NB4 (cell line): ENCODE measurements at regions not wholly inside any gene's neighbourhood (a gene's known extent, or its start where the extent isn't known, plus 50 kb on each side); places are given as distances from the start of the nearest gene placed in this dataset.

ENCODE experiments used
- MYC ChIP-seq: IDR thresholded peaks from 2 replicates; pipeline ENCODE4 v1.6.1; 2011; ENCODE audit warnings: low read depth, low read length
- POLR2A ChIP-seq: IDR thresholded peaks from 2 replicates; pipeline ENCODE4 v1.6.1; 2011; ENCODE audit warnings: mild to moderate bottlenecking; ENCODE audit not compliant: insufficient read length; ENCODE audit errors: extremely low read depth
- TF ChIP-seq, protein P1 (sequence below): IDR thresholded peaks from one replicate; pipeline ENCODE4 v1.5.1; 2012; ENCODE audit warnings: low read depth, low read length
- TF ChIP-seq, protein P2 (sequence below): IDR thresholded peaks from 2 replicates; pipeline ENCODE4 v1.6.1; 2011; ENCODE audit warnings: low read depth, low read length

DNA sequence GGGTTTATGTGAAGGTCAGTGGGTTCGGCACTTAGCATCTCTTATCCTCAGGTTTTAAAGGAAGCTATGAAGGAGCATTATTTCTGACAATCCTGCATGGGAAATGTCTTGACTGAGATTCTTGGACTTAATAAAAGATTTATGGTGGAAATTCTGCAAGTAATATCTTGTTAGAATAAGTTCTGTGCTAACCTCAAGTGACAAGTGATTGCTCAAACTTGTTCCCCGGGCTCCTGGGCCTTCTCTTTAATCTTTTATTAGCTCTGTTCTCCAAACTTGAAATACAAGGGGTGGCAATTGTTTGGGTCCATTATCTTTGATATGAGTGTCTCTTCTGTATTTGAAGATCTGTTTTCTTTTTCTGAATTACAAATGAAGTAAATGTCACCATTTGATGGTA, 140.6 kb upstream of the CTBP2 start:
- TF ChIP-seq, protein P1, sequence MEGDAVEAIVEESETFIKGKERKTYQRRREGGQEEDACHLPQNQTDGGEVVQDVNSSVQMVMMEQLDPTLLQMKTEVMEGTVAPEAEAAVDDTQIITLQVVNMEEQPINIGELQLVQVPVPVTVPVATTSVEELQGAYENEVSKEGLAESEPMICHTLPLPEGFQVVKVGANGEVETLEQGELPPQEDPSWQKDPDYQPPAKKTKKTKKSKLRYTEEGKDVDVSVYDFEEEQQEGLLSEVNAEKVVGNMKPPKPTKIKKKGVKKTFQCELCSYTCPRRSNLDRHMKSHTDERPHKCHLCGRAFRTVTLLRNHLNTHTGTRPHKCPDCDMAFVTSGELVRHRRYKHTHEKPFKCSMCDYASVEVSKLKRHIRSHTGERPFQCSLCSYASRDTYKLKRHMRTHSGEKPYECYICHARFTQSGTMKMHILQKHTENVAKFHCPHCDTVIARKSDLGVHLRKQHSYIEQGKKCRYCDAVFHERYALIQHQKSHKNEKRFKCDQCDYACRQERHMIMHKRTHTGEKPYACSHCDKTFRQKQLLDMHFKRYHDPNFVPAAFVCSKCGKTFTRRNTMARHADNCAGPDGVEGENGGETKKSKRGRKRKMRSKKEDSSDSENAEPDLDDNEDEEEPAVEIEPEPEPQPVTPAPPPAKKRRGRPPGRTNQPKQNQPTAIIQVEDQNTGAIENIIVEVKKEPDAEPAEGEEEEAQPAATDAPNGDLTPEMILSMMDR, result no peak
- TF ChIP-seq, protein P2, sequence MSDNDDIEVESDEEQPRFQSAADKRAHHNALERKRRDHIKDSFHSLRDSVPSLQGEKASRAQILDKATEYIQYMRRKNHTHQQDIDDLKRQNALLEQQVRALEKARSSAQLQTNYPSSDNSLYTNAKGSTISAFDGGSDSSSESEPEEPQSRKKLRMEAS, result no peak
- TF ChIP-seq POLR2A, result no peak
- TF ChIP-seq MYC, result no peak
